Stimulated activated CD4-positive, alpha-beta T cell treated with anti-CD3 and anti-CD28 coated beads, Interleukin-15, amount 100 ng/mL, for 24 hours (primary cell): ENCODE measurements at regions not wholly inside any gene's neighbourhood (a gene's known extent, or its start where the extent isn't known, plus 50 kb on each side); places are given as distances from the start of the nearest gene placed in this dataset.

Experiments
- DNase-seq: peaks from one replicate; pipeline ENCODE4 v3.0.0-alpha.2; 2020

- DNase-seq: no peak
Observed at GRCh38 chr14:85079842-85080730, 449.9 kb upstream of the FLRT2 start.

GRCh38 chr14:85084344-85084743 is 445.6 kb upstream of the FLRT2 start:
- no peak for DNase-seq

GRCh38 chr14:85085981-85086380 is 444.0 kb upstream of the FLRT2 start:
- DNase-seq: no peak

- no peak for DNase-seq
Observed at GRCh38 chr14:85087201-85087600, 442.7 kb upstream of the FLRT2 start.

DNA sequence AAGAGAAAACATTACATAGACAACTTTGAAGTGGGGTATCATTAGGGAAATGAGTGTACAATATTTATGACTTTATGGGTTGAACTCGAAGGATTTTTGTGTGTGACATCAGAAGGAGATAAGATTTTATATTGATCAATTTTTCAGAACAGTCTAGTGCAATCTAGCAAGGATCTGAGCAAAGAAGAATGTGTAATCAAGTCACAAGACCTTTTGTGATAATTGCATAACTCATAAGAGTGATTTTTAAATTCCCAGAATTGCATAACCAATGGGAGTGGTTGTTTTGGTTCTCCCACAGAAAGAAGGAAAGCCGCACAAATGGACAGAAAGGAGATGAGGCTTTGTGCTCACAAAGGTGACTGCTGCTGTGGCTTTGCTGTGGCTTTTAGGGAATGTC is 441.8 kb upstream of the FLRT2 start:
- DNase-seq: no peak

- no peak for DNase-seq
Observed at GRCh38 chr14:85090681-85091080, 439.3 kb upstream of the FLRT2 start.

GRCh38 chr14:85093631-85094330 is 436.2 kb upstream of the FLRT2 start:
- DNase-seq: no peak

DNA sequence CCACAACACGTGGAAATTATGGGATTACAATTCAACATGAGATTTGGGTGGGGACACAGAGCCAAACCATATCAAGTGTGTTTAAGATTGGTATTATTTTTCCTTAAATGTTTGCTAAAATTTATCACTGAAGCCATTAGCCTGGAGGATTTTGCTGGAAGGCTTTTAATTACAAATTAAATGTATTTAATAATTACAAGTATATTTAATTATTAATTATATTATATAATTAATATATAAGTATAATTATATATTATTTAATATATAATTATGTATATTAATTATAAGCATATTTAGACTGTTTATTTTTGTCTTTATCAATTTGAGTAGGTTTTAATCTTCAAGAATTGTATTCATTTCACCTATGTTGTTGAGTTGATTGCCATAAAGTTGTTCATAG is 427.4 kb upstream of the FLRT2 start:
- DNase-seq: no peak

- no peak for DNase-seq
Observed at GRCh38 chr14:85106506-85106905, 423.4 kb upstream of the FLRT2 start.

DNA sequence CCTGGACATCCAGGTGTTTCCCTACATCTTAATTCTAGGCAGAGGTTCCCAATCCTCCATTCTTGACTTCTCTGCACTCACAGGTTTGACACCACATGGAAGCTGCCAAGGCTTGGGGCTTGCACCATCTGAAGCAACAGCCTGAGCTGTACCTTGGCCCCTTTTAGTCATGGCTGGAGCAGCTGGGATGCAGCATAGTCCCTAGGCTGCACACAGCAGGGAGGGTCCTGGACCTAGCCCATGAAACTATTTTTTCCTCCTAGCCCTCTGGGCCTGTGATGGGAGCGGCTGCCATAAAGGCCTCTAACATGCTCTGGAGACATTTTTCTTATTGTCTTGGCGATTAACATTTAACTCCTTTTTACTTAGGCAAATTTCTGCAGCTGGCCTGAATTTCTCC is 417.2 kb upstream of the FLRT2 start:
- no peak for DNase-seq

DNA sequence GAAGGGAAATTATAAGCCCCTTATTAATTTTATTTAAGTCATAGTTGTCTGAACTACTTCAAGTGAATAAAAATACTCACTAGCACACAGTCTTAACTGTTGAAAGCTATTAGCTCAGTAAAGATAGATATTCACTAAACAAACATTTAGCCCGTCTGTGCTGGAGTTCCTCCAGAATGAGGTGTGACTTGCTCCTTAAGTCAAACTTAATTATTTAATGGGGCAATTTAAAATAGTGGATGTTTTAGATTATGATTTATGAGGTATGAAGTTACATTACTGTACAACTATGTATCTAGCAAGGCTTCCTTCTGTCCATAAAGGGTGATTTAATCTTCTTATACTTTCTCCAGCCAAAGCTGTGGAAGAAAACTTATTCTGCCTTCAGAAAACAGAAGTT is 414.0 kb upstream of the FLRT2 start:
- DNase-seq: no peak

- DNase-seq: no peak
Observed at GRCh38 chr14:85118274-85118673, 411.7 kb upstream of the FLRT2 start.

DNA sequence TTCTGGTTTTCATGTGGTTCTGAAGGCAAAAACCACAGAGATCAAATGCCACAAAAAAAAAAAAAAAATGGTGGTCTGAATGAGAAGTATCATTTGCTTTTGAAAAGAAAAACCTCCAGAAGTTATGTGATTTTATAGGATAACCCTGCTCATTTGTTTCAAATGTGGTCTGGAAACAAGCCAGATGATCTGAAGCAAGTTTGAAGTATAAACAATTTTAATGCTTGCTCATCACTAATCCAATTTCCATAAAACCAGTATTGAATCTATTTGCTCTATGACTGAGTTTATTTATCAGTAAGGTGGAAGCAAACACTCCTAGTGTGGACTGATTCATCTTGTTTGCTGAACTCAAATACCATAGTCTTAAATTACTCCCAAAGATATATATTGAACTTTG is 407.3 kb upstream of the FLRT2 start:
- DNase-seq: no peak

- DNase-seq: no peak
Observed at GRCh38 chr14:85123755-85124154, 406.2 kb upstream of the FLRT2 start.

- DNase-seq: no peak
Observed at GRCh38 chr14:85124631-85125290, 405.2 kb upstream of the FLRT2 start.

DNA sequence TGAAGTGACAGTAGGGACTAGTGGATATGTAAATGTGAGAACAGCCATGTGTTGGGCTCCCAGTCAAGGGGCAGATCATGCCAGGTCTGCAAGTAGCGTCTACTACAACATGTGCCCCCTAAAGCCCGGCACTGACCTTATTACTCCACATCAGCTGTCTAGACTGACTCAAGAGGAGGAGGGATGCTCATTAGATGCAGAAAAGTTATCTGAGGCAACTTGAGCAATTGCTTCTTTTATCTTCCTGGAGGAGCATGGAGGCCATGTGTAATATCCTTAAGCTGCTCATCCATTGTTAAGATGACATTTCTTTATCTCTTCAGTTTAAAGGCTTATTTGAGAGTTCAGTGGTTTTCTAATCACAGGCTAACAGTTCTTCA is 404.7 kb upstream of the FLRT2 start:
- DNase-seq: no peak

GRCh38 chr14:85129921-85130320 is 400.0 kb upstream of the FLRT2 start:
- no peak for DNase-seq

GRCh38 chr14:85131226-85131922 is 398.6 kb upstream of the FLRT2 start:
- no peak for DNase-seq

DNA sequence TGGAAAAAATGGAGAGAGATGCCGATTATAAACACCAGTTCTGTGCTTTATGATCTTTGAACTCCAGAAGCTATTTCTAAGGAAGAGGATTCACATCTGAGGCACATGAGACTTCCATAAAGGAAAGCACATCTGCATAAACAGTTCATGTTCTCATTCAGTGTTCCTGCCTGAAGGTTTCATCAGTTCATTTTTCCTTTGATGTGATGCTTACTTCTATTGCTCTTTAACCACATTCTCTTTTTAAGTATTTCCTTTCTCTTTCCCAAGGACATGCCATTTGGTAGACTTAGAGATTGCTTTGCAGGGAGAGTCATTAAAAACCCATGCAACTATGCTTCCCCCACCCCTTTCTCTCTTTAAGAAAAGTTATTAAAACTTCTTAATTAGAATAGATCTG is 387.0 kb upstream of the FLRT2 start:
- no peak for DNase-seq

- DNase-seq: no peak
Observed at GRCh38 chr14:85146779-85147178, 383.2 kb upstream of the FLRT2 start.

GRCh38 chr14:85150166-85150565 is 379.8 kb upstream of the FLRT2 start:
- DNase-seq: no peak

DNA sequence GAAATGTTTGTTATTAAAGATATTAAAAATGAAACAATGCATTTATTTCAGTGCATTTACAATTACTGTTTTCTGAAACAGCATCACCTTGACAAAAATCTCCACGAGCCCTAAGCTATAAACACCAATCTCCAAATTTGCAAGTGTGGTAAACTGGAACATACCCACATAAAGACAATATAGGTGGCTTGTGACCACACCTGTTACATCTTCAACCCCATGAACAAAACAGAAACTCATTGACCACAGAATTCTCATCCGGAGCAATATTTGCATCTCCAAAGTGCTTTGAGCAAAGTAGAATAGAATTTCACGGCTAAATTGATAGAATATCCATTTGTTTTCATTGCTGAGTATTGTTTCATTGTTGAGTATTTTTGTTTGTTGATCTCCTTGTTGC is 375.2 kb upstream of the FLRT2 start:
- DNase-seq: no peak

- DNase-seq: no peak
Observed at GRCh38 chr14:85156319-85156718, 373.6 kb upstream of the FLRT2 start.
